ENCODE measurements at regions not wholly inside any gene's neighbourhood (a gene's known extent, or its start where the extent isn't known, plus 50 kb on each side); places are given as distances from the start of the nearest gene placed in this dataset.

DNA sequence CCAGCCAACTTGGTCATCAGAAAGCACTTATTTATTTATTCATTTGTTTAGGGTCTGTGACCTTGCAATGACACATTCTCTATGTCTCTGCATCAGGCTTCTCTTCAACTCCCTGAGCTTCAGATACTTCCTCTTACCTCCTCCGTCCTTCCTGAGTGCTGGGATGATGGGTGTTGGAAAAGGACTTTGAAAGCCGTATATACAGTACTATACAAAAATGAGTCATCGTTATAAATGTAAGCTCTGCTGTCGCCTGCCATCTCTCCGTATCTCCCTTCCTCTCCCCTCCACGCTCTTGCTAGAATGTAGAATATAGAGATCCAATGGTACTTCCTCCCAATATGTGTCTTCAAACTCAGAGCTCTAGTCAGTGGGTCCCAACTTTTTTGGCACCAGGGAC lies 91.9 kb upstream of the SALL4 start:
- DNase-seq (ENCODE audit: low read depth in 3 of 3, low spot score in 2 of 3): no peak

DNA sequence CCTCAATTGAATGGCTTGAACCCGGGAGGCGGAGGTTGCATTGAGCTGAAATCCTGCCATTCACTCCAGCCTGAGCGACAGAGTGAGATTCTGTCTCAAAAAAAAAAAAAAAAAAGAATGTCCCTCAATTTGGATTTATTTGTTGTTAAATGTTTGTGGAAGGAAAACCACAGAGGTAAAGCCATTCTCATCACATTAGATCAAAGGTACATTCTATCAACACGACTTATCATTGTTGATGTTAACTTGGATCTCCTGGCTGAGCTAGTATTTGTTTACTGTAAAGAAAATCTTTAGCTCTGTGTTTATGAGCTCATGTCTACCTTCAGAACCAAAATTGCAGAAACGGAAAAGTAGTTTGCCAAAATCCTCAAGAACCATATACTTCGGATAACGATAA lies 91.4 kb upstream of the SALL4 start:
- no peak for DNase-seq (ENCODE audit: low read depth in 3 of 3, low spot score in 2 of 3)

DNA sequence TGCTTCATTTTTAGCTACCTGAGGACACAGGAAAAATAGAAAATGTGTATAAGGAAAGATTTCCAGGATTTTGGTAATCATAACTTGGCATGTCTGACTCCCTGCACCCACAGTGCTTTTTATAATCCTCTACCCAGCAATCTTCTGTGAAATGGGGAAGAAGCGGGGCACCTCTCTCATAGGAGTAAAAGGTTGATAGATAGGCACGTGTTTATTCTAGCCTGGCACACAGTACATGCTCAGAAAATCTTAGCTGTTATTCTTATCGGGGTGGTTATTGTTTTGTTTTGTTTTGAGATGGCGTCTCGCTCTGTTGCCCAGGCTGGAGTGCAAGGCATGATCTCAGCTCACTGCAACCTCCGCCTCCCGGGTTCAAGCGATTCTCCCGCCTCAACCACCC lies 87.7 kb upstream of the SALL4 start:
- no peak for DNase-seq (ENCODE audit: low read depth in 3 of 3, low spot score in 2 of 3)

DNA sequence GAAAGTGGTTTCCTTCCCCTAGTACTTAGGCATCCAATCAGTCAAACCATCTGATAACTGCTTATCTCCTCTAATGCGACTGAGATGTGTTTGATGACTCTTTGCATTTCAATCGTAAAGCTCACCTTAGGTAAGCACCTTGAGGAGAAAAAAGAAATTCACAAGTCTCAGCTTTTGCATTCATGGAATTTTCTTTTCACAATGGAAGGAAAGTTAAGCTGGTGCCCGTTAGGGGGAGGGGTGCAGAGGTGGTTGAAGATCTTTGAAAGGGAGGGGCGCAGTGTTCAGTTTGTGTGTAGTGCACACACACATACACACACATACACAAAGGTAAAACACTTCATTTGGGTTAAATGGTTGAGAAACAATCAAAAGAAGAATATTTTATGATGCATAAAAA lies 87.1 kb upstream of the SALL4 start:
- no peak for DNase-seq (ENCODE audit: low read depth in 3 of 3, low spot score in 2 of 3)

DNA sequence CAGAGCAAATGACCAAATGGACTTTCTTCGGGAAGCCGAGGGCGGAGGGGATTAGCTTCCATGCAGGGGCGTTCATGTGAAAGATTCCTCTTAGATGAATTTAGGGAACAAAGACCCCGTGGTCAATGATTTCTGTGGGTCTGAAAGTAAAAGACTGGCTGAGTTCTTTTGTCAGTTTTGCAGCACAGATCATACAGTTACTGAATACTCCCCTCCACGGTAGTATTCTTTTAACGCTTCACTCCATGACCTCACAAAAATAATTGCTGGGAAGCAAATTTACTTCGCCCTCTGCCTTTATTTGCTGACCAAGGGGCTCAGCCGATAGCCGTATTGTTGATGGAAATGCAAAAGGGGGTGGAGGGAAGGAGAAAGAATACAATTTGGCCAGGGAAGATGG lies 86.0 kb upstream of the SALL4 start:
- DNase-seq (ENCODE audit: low read depth in 3 of 3, low spot score in 2 of 3): no peak

DNA sequence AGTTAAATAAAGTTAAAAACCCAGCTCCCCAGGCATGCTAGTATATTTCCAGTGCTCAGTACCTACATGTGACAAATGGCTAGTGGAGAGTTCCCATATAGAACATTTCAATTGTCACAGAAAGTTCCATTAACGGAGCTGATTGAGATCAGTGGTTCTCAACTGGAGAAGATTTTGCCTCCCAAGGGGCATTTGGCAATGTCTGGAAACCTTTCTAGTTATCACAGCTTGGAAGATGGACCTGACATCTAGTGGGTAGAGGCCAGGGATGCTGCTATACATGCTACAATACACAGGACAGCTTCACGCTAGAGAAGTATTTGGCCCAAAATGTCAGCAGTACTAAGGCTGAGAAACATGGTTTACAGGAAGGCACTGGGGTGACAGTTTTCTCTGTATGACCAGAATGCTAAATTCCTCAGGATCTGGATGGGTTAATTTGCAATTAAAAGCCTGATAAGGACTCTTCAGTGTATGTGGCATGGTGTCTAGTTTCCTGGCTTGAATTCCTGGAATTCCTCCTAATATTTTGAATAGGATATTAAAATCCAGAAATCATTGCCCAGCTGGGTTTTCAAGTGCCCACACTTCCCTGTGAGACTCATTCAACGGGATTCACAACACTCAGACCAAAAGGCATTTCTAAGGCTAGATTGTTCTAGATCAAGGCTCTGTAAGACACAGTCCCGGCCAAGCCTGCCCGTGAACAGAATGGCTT lies 84.7 kb upstream of the SALL4 start:
- DNase-seq (ENCODE audit: low read depth in 3 of 3, low spot score in 2 of 3): no peak

DNA sequence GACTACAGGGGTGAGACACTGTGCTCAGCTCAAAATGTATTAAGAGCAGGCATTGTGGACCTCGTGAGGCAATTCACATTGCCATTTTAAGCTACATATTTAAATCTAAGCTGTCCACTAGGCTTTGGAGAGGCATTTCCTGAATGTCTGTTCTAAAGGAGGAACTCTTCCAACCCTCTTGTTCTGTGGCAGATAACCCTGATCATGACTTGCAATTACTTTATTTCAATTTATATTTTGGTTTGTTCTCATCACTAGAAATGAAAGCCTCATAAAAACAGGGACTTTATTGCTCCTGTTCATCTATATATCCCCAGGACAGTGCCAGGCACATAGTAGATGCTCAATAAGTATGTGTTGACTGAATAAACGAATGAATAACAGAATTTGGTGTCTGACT lies 84.0 kb upstream of the SALL4 start:
- no peak for DNase-seq (ENCODE audit: low read depth in 3 of 3, low spot score in 2 of 3)

DNA sequence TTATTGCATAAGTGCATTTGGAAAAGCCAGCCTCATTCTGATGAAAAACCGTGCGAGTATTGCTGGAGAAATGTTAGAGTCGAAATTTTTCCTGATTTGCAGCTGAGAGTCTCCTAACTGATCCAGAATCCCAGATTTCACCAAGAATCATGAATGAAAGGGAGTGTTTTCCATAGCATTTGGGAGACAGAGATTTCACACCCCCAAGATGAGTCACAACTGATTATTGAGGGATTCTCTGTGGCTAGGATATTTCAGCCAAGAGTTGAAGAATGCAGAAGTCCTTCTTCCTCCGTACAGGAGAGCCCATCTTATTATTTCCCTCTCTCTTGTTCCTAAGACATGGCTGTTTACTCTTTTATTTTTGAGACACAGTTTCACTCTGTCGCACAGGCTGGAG lies 82.2 kb upstream of the SALL4 start:
- DNase-seq (ENCODE audit: low read depth in 3 of 3, low spot score in 2 of 3): no peak

DNA sequence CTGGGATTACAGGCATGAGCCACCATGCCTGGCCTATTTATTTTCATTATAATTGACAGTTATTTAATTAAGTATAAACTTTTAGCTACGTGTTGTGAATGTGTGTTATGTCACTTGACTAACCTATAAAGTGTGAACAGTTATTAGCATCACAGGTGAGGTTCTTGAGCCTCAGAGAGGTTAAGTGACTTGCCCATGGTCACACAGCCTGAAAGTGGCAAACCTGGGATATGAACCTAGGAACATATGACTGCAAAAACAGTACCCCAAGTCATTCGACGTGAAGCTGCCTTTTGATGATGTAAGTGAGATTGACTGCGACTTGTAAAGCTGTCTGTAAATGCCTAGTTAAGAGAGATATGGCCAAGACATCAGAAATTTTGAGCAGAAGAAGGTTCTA lies 77.9 kb upstream of the SALL4 start:
- DNase-seq (ENCODE audit: low read depth in 3 of 3, low spot score in 2 of 3): no peak

DNA sequence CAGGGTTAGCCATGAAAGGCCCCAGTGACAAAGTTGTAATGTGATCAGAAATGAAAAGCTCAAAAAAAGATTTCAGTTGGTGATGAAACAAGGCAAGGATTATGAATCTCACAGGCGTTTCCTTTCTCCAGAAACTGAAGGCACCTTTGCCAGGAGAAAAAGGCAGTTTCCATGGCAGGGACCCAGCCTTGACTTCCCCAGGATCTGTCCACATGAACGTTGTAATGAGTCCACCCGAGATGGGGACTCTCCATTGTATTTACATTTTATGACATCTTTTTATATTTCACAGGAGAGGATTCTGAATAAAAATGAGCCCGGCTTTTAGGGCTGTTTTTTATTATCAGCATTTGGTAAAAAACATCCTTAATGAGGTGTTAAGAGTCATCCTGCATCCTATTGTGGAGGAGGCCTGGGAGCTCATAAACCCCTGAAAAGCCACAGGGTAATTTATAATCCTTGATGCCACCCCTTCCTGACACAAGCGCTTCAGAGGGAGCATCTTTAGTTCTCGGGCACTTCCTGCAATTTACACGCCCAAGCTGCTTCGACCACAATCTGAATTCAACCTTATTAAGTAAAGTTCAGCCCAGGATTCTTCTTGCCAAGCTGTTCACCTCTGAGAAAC lies 74.1 kb upstream of the SALL4 start:
- DNase-seq (ENCODE audit: low read depth in 3 of 3, low spot score in 2 of 3): no peak

DNA sequence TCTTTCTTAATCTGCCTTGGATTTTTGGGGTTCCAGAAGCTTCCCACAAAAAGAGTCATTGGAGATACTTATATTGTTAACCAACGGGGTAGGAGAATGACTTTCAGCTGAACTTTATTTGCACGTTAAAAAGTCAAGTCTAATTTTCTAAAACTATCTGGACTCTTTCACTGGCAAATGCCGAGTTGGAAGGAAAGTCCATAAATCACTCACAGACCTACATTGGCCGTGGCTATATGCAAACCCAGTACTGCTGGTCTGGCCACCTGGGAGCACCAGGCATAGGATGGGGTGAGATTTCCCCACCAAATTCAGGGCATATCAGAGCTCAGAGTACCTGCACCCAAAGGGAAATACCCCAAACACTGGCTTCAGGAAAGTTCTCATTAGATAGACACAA lies 71.3 kb upstream of the SALL4 start:
- no peak for DNase-seq (ENCODE audit: low read depth in 3 of 3, low spot score in 2 of 3)

DNA sequence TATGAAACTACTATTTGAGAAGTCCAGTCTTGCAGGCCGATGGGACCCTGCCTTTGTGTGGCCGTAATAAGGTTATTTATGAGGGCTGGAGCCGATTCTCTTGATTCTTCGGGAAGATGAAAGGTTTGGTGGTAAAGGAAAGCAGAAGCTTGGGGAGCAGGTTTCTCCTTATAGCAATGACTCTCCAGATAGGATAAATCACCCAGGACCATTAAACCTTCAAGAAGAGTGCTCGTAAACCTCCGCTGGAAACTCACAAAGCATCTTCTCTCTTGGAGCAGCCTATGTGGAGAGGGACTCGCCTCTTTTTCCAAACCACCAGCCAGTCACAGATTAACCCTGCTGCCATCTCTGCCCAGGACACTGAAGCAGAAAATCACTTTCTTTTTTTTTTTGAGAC lies 69.6 kb upstream of the SALL4 start:
- DNase-seq (ENCODE audit: low read depth in 3 of 3, low spot score in 2 of 3): peak; percentile 70 to 84 (median 74)

DNA sequence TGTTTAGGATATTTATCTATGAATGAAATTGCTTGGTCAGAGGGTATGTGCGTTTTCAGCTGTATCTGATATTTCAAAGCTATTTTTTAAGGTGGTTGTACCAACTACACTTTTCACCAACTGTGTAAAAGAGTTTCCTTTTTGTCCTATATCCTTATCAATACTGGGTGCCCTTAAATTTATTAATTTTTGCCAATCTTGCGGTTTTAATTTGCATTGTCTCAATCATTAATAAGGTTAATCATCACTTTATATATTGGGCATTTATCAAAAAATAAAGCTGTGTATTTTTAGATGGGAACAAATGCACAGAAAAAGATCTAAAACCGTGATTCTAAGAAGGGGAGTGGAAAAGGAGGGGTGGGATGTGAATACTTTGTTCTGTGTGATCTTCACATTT lies 66.7 kb upstream of the SALL4 start:
- no peak for DNase-seq (ENCODE audit: low read depth in 3 of 3, low spot score in 2 of 3)

DNA sequence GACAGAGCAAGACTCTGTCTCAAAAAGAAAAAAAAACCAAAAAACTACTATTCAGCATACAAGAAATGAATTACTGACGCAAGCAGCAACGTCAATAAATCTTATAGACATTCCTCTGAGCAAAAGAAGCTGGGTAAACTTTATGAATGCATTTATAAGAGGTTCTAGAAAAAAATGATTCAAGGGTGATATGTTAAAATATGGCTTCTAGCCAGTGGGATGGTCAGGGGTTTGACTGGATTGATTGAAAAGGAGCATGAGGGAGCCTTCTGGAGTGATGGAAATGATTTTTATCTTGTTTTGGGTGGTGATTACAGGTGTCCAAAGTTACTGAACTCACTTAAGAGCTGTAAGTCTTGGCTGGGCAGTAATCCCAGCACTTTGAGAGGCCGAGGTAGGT lies 64.9 kb upstream of the SALL4 start:
- no peak for DNase-seq (ENCODE audit: low read depth in 3 of 3, low spot score in 2 of 3)

DNA sequence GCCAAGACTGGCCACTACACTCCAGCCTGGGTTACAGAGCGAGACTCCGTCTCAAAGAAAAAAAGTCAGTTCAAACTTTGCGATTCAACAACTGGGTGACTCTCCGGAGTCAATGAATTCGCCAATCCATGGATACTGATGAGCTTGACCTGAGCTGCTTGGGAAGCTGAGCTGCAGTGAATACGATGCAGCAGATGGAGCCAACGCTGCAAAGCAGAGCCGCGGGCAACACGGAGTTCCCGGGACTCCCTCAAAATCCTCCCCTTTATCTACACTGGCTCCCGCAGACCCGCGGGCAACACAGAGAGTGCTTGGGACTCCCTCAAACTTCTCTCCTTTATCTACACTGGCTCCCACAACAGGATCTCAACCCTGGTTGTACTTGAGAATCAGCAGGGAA lies 62.6 kb upstream of the SALL4 start:
- DNase-seq (ENCODE audit: low read depth in 3 of 3, low spot score in 2 of 3): no peak

DNA sequence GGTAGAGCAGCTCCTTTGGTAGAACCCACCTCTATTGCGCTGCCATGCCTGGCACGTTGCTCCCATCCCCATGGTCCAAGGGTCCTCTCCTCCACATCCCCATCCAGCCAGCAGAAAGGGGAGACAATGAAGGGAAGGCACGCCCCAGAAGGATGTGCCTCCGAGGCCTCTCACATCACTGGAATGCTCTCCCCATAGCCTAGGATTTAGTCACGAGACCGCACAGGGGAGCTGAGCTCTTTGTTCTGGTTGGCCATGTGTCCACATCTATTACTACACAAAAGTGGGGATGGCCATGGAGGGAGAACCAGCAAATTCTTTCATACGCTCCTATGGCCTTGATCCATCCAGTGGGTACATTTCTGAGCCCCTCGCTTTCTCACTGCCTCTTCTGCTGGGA lies 60.5 kb upstream of the SALL4 start:
- no peak for DNase-seq (ENCODE audit: low read depth in 3 of 3, low spot score in 2 of 3)

DNA sequence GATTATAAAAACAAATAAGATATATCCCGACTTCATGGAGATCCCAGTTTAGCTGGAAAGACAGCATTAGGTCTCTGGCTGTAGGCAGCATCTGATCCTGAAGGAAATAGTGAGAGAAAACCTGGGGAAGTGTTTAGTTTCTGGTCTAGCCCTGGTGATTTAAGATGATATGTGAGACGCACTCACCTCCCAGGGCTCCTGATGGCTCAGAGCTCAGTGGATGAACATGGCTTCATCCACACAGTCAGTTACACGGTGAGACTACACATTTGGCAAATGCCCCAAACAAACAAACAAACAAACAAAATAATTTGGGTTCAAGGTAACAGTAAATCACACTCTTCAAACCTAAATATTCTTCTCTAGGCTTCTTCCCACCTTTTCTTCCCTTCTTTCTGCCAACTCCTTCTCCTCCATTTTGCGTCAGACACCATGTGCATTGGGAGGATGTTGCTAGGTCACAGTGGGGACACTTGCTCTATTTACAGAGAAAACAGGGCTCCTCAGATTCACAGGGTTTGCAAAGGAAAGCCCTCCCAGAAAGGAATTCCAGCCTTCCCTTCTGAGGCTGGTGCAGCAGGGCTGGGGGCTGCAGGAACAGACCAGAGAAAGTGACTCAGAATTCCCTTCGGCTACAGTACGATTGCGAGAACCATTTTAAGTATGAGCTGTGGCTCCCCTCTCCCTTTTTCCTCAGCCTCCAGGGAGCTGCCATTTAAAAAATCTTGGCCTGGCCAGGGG lies 59.6 kb upstream of the SALL4 start:
- DNase-seq (ENCODE audit: low read depth in 3 of 3, low spot score in 2 of 3): no peak

DNA sequence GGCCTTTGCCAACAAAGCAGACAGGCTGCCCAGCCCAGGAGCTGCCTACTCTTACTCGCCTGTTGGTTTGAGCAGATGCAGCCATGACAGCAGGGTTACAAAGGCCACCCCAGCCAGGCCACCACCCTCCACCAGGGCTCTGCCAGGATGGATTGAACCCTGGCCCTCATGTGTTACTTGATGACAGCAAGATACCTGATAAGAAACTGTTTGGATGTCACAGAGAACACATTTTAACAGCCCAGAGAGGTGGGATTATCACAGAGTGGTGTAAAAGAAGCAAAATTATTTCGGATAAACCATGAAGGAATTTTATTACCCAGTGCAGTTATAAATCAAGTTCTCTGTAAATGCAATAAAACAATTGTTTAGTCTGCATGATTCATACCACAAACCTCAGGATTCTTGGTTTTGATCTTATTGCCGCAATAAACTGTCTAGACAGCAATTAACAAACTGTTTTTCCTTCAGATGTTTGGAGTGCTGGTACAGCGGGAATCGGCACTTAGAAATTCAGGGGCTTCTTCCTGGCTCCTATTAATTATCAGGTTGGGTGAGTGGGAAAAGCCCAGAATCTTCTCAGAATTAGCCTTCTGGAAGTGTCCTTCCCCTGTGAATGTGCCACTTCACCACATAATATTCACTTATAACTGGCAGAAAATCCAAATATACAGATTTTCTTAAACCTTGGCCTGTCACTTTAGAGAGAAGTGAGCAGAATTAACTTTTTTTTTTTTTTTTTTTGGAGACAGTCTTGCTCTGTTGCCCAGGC lies 58.0 kb upstream of the SALL4 start:
- no peak for DNase-seq (ENCODE audit: low read depth in 3 of 3, low spot score in 2 of 3)

DNA sequence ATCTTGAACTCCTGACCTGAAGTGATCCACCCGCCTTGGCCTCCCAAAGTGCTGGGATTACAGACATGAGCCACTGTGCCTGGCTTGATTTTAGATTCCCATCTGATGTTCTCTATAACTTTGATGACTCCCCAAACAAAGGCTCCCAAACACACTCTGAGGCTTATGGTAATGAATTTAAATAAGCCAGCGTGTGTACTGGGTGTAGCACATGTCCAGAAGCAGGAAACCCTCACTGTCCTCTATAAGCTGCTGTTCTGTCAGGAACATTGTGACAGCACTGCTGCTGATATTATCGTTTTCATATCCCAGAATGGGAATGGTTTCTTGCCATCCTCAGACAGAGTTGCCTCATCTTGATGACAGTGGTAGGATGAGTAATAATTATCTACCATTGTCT lies 54.1 kb upstream of the SALL4 start:
- no peak for DNase-seq (ENCODE audit: low read depth in 3 of 3, low spot score in 2 of 3)

DNA sequence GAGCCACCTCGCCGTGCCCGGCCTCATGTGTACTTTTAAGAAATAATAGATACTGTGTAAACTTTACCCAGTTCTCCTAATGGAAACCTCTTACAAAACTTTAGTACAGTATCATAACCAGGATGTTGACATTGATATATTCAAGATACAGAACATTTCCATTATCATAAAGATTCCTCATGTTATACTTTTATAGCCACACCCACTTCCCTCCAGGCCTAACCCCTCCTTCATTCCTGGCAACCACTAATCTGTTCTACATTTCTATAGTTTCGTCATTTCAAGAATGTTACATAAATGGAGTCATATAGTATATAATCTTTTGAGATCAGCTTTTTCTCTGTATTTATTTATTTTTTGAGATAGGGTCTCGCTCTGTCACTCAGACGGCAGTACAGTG lies 52.6 kb upstream of the SALL4 start:
- no peak for DNase-seq (ENCODE audit: low read depth in 3 of 3, low spot score in 2 of 3)
